HEK293 (cell line): ENCODE measurements at regions not wholly inside any gene's neighbourhood (a gene's known extent, or its start where the extent isn't known, plus 50 kb on each side); places are given as distances from the start of the nearest gene placed in this dataset.

Experiments
- CTCF ChIA-PET: fragments of 350-600 bp; formaldehyde crosslinking; extraction: SDS; loops from one replicate; lab custom pipeline; 2021; ENCODE audit warnings: antibody characterized with exemption; lab: Yijun Ruan, JAX
- POLR2A ChIA-PET: fragments of 300-600 bp; formaldehyde crosslinking; extraction: SDS; loops from one replicate; lab custom pipeline; 2020; ENCODE audit warnings: antibody characterized with exemption, inconsistent platforms; lab: Yijun Ruan, JAX
- H3K27ac ChIP-seq: fragments of 200-500 bp; sonication (Bioruptor generic); 2 replicates; pipeline ENCODE4 v1.5.1; 2014; ENCODE audit warnings: low read depth, low read length, control low read depth, inconsistent platforms; ENCODE audit errors: extremely low read depth
- H3K36me3 ChIP-seq, 2 experiments: fragments of 200-500 bp in 1 of 2; sonication (Bioruptor generic) in 1 of 2; 1 replicate in 1 of 2; 2 replicates in 1 of 2; pipeline ENCODE4 v1.5.1; 2014 to 2017; ENCODE audit warnings: inconsistent platforms in 2 of 2, low read length in 2 of 2; ENCODE audit not compliant: control insufficient read depth in 2 of 2, insufficient read depth in 1 of 2
- H3K4me1 ChIP-seq: fragments of 200-500 bp; sonication (Bioruptor generic); 2 replicates; pipeline ENCODE4 v1.5.1; 2014; ENCODE audit warnings: mild to moderate bottlenecking, low read length, inconsistent platforms; ENCODE audit not compliant: control insufficient read depth, insufficient read depth
- H3K4me3 ChIP-seq: 2 replicates; pipeline ENCODE4 v1.5.1; 2011; ENCODE audit warnings: low read depth, mild to moderate bottlenecking, control low read depth, low read length, moderate library complexity
- H3K9me3 ChIP-seq: fragments of 200-500 bp; sonication (Bioruptor generic); 2 replicates; pipeline ENCODE4 v1.5.1; 2014; ENCODE audit warnings: low read depth, low read length, inconsistent platforms; ENCODE audit not compliant: control insufficient read depth, insufficient read depth
- ATF2 ChIP-seq: fragments of 450-650 bp; formaldehyde crosslinking; IDR thresholded peaks from 2 replicates; pipeline ENCODE4 v1.5.1; 2016; ENCODE audit warnings: missing biosample characterization, missing genetic modification characterization, low read depth
- GLI4 ChIP-seq: fragments of 450-650 bp; formaldehyde crosslinking; IDR thresholded peaks from 2 replicates; pipeline ENCODE4 v1.5.1; 2016; ENCODE audit warnings: missing biosample characterization, missing genetic modification characterization
- GLIS1 ChIP-seq: fragments of 450-650 bp; formaldehyde crosslinking; IDR thresholded peaks from 2 replicates; pipeline ENCODE4 v1.5.1; 2016; ENCODE audit warnings: missing biosample characterization, missing genetic modification characterization
- ZNF114 ChIP-seq: fragments of 450-650 bp; formaldehyde crosslinking; IDR thresholded peaks from 2 replicates; pipeline ENCODE4 v1.5.0; 2017; ENCODE audit warnings: missing biosample characterization, missing genetic modification characterization
- ZNF16 ChIP-seq: fragments of 450-650 bp; formaldehyde crosslinking; IDR thresholded peaks from 2 replicates; pipeline ENCODE4 v1.5.1; 2016; ENCODE audit warnings: low read depth, missing biosample characterization, missing genetic modification characterization
- ZNF175 ChIP-seq: fragments of 450-650 bp; formaldehyde crosslinking; IDR thresholded peaks from 2 replicates; pipeline ENCODE4 v1.5.1; 2016; ENCODE audit warnings: missing biosample characterization, missing genetic modification characterization
- ZNF214 ChIP-seq: fragments of 450-650 bp; formaldehyde crosslinking; IDR thresholded peaks from 2 replicates; pipeline ENCODE4 v1.5.1; 2017; ENCODE audit warnings: missing biosample characterization, mild to moderate bottlenecking, missing genetic modification characterization, borderline replicate concordance
- ZNF221 ChIP-seq: fragments of 450-650 bp; formaldehyde crosslinking; IDR thresholded peaks from 2 replicates; pipeline ENCODE4 v1.5.1; 2017; ENCODE audit warnings: missing biosample characterization, missing genetic modification characterization, borderline replicate concordance
- ZNF341 ChIP-seq: fragments of 450-650 bp; formaldehyde crosslinking; IDR thresholded peaks from 2 replicates; pipeline ENCODE4; 2016; ENCODE audit warnings: low read depth, missing biosample characterization, missing genetic modification characterization
- ZNF362 ChIP-seq: fragments of 450-650 bp; formaldehyde crosslinking; IDR thresholded peaks from 2 replicates; pipeline ENCODE4 v1.5.1; 2016; ENCODE audit warnings: missing biosample characterization, missing genetic modification characterization
- ZNF398 ChIP-seq: fragments of 450-650 bp; formaldehyde crosslinking; IDR thresholded peaks from 2 replicates; pipeline ENCODE4 v1.5.1; 2017; ENCODE audit warnings: missing biosample characterization, missing genetic modification characterization
- ZNF488 ChIP-seq: fragments of 450-650 bp; formaldehyde crosslinking; IDR thresholded peaks from 2 replicates; pipeline ENCODE4 v1.5.1; 2016; ENCODE audit warnings: missing biosample characterization, missing genetic modification characterization
- ZNF518A ChIP-seq: fragments of 450-650 bp; formaldehyde crosslinking; conservative IDR thresholded peaks from 2 replicates; pipeline ENCODE4 v1.5.1; 2016; ENCODE audit warnings: low read depth, missing biosample characterization, missing genetic modification characterization
- ZNF560 ChIP-seq: fragments of 450-650 bp; formaldehyde crosslinking; IDR thresholded peaks from 2 replicates; pipeline ENCODE4 v1.5.1; 2017; ENCODE audit warnings: missing biosample characterization, missing genetic modification characterization, borderline replicate concordance
- ZNF596 ChIP-seq: fragments of 450-650 bp; IDR thresholded peaks from 2 replicates; pipeline ENCODE4 v1.5.0; 2018; ENCODE audit warnings: missing biosample characterization, mild to moderate bottlenecking, missing genetic modification characterization, moderate library complexity
- ZNF624 ChIP-seq: fragments of 450-650 bp; formaldehyde crosslinking; IDR thresholded peaks from 2 replicates; pipeline ENCODE4 v1.5.1; 2017; ENCODE audit warnings: missing biosample characterization, missing genetic modification characterization
- ZNF639 ChIP-seq: fragments of 450-650 bp; formaldehyde crosslinking; IDR thresholded peaks from 2 replicates; pipeline ENCODE4 v1.5.1; 2016; ENCODE audit warnings: missing biosample characterization, missing genetic modification characterization
- ZNF677 ChIP-seq: fragments of 450-650 bp; IDR thresholded peaks from 2 replicates; pipeline ENCODE4 v1.5.0; 2018; ENCODE audit warnings: missing biosample characterization, mild to moderate bottlenecking, missing genetic modification characterization, moderate library complexity
- ZNF76 ChIP-seq: fragments of 450-650 bp; formaldehyde crosslinking; IDR thresholded peaks from 2 replicates; pipeline ENCODE4; 2016; ENCODE audit warnings: low read depth, missing biosample characterization, missing genetic modification characterization, borderline replicate concordance

- H3K36me3 ChIP-seq: no peaks in the 10 kb centered on the region
- ChIA-PET CTCF (no interaction called here), POLR2A (no interaction called here)
- no peak overlapping the region for H3K27ac ChIP-seq
- no peak overlapping the region for H3K4me3 ChIP-seq
- TF ChIP-seq ZNF214 (tag by site-specific recombination) (no peak), ZNF114 (tag by site-specific recombination) (no peak), ZNF677 (tag by site-specific recombination) (no peak), ZNF398 (tag by site-specific recombination) (no peak), ZNF639 (no peak), ZNF488 (no peak), ZNF362 (tag by site-specific recombination) (no peak), ZNF221 (tag by site-specific recombination) (no peak), ZNF76 (tag by site-specific recombination) (no peak), ZNF175 (tag by site-specific recombination) (no peak), ZNF518A (no peak)
- H3K4me1 ChIP-seq: no peaks in the 10 kb centered on the region
- no peaks in the 10 kb centered on the region for H3K9me3 ChIP-seq
Observed at GRCh38 chr3:166917437-166917836, 462.7 kb downstream of the ZBBX start.

GRCh38 chr3:166902374-166902773 lies 477.7 kb downstream of the ZBBX start:
- POLR2A ChIA-PET: no interaction called here
- Histone ChIP-seq H3K27ac (no peak overlapping the region), H3K36me3 (no peaks in the 10 kb centered on the region), H3K4me3 (no peak overlapping the region), H3K9me3 (no peaks in the 10 kb centered on the region), H3K4me1 (no peaks in the 10 kb centered on the region)
- CTCF ChIA-PET: no interaction called here
- TF ChIP-seq ZNF16 (tag by site-specific recombination) (no peak), ZNF560 (tag by site-specific recombination) (no peak), ZNF624 (tag by site-specific recombination) (no peak), ATF2 (tag by site-specific recombination) (no peak), ZNF341 (no peak), GLIS1 (tag by site-specific recombination) (no peak), ZNF596 (no peak), GLI4 (tag by site-specific recombination) (no peak)
